Activated T-cell treated with anti-CD3 and anti-CD28 coated beads, Interleukin-2, amount 50 U/mL, for 24 hours (primary cell): ENCODE measurements at regions not wholly inside any gene's neighbourhood (a gene's known extent, or its start where the extent isn't known, plus 50 kb on each side); places are given as distances from the start of the nearest gene placed in this dataset.

Experiments
- DNase-seq: peaks from one replicate; pipeline ENCODE4 v3.0.0-alpha.2; 2020
- H3K27ac Mint-ChIP-seq: 2 replicates; pipeline ENCODE4 v1.8.0; 2020; ENCODE audit warnings: mild to moderate bottlenecking, mixed read lengths
- H3K27me3 Mint-ChIP-seq: 2 replicates; pipeline ENCODE4 v1.8.0; 2020; ENCODE audit warnings: mixed read lengths
- H3K36me3 Mint-ChIP-seq: 2 replicates; pipeline ENCODE4 v1.8.0; 2020; ENCODE audit warnings: low read depth, mixed read lengths
- H3K4me1 Mint-ChIP-seq: 2 replicates; pipeline ENCODE4 v1.8.0; 2020; ENCODE audit warnings: low read depth, mixed read lengths
- H3K4me3 Mint-ChIP-seq: 2 replicates; pipeline ENCODE4 v1.8.0; 2020; ENCODE audit warnings: mild to moderate bottlenecking, moderate library complexity, mixed read lengths
- H3K9me3 Mint-ChIP-seq: 2 replicates; pipeline ENCODE4 v1.8.0; 2020; ENCODE audit warnings: mixed read lengths

GRCh38 chr13:83943530-83944279 is 61.4 kb upstream of the SLITRK1 start:
- Mint-ChIP-seq H3K4me3 (no peak overlapping the region), H3K27me3 (no peaks in the 10 kb centered on the region), H3K9me3 (no peaks in the 10 kb centered on the region), H3K4me1 (no peaks in the 10 kb centered on the region), H3K27ac (no peak overlapping the region), H3K36me3 (no peaks in the 10 kb centered on the region)
- no peak for DNase-seq

GRCh38 chr13:83941701-83942335 is 59.5 kb upstream of the SLITRK1 start:
- H3K27ac Mint-ChIP-seq: no peak overlapping the region
- H3K9me3 Mint-ChIP-seq: no peaks in the 10 kb centered on the region
- H3K36me3 Mint-ChIP-seq: no peaks in the 10 kb centered on the region
- H3K4me1 Mint-ChIP-seq: no peaks in the 10 kb centered on the region
- H3K27me3 Mint-ChIP-seq: no peaks in the 10 kb centered on the region
- no peak overlapping the region for H3K4me3 Mint-ChIP-seq
- no peak for DNase-seq

DNA sequence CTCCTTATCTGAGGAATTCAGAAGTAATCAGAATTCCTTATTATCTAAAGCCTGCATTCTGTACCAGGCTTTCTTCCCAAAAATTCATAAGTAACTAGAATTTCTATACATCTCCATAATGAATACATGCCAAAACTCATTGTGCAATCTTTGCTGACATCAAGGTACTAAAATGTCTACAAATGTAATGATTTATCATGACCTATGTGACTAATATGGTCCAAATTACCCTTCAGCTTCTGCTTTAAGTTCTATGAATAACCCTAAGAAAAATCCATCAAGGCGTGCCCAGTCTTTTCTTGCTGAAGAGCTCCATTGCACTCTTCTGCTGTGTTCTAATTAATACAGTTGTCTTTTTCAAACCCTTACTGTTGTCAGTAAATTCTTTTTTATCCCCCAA is 58.5 kb upstream of the SLITRK1 start:
- H3K4me1 Mint-ChIP-seq: no peaks in the 10 kb centered on the region
- no peaks in the 10 kb centered on the region for H3K27me3 Mint-ChIP-seq

DNA sequence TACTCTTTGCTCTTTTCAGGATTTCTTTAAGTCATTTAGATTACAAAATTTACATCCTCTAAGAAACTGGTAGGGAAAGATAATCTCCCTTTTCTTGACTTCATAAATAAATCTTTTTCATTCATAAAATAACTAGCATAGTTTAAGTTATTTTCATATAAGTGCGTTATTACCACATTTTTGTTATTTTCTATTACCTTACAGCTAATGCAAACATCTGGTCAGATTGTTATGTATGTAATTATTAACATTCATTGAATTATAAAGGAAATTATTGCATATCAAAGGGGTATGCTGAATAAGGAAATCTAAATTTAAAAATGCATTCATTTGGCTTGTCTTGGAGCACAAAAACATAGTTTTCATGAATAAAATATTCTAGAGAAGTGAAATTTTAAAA is 55.3 kb upstream of the SLITRK1 start:
- DNase-seq: no peak
- no peaks in the 10 kb centered on the region for H3K4me1 Mint-ChIP-seq
- no peak overlapping the region for H3K27ac Mint-ChIP-seq
- no peaks in the 10 kb centered on the region for H3K9me3 Mint-ChIP-seq
- H3K36me3 Mint-ChIP-seq: no peaks in the 10 kb centered on the region
- H3K27me3 Mint-ChIP-seq: no peaks in the 10 kb centered on the region
- no peak overlapping the region for H3K4me3 Mint-ChIP-seq

More for the DNA sequence above, 58.5 kb upstream of the SLITRK1 start:
- H3K4me3 Mint-ChIP-seq: no peak overlapping the region
- H3K27ac Mint-ChIP-seq: no peak overlapping the region
- no peaks in the 10 kb centered on the region for H3K36me3 Mint-ChIP-seq
- no peak for DNase-seq
- H3K9me3 Mint-ChIP-seq: no peaks in the 10 kb centered on the region

DNA sequence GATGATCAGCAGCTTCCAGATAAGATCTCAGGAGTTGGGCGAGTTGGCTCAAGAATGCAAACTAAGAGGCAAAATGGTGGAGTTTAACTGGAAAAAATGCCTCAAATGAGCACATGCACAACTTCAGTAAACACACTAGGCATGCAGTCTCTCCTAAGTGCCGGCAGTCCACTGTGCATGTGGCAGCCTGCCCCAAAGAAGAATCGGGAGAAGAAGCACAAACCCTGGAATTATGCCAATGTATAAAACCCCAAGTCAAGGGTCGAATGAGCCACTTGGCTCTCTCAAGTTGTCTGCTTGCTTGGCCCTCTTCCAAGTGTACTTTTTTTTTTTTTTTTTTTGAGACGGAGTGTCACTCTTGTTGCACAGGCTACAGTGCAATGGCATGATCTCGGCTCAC is 53.3 kb upstream of the SLITRK1 start:
- Mint-ChIP-seq H3K9me3 (no peaks in the 10 kb centered on the region), H3K27me3 (peaks cover 2% of the 10 kb centered on the region)

More for the DNA sequence above, 53.3 kb upstream of the SLITRK1 start:
- Mint-ChIP-seq H3K27ac (no peak overlapping the region), H3K4me1 (no peaks in the 10 kb centered on the region), H3K36me3 (no peaks in the 10 kb centered on the region), H3K4me3 (no peak overlapping the region)
- DNase-seq: no peak
